PC-9 (cell line): ENCODE measurements at regions not wholly inside any gene's neighbourhood (a gene's known extent, or its start where the extent isn't known, plus 50 kb on each side); places are given as distances from the start of the nearest gene placed in this dataset.

Source experiments
- EZH2 ChIP-seq: fragments of 200-600 bp; sonication (generic); IDR thresholded peaks from 2 replicates; pipeline ENCODE4 v1.8.0; 2017; ENCODE audit warnings: antibody characterized with exemption, low read depth
- TF ChIP-seq, protein P1 (sequence below): fragments of 200-600 bp; sonication (generic); conservative IDR thresholded peaks from 2 replicates; pipeline ENCODE4 v1.6.1; 2017; ENCODE audit warnings: mixed run types, antibody characterized with exemption, mild to moderate bottlenecking, moderate library complexity

DNA sequence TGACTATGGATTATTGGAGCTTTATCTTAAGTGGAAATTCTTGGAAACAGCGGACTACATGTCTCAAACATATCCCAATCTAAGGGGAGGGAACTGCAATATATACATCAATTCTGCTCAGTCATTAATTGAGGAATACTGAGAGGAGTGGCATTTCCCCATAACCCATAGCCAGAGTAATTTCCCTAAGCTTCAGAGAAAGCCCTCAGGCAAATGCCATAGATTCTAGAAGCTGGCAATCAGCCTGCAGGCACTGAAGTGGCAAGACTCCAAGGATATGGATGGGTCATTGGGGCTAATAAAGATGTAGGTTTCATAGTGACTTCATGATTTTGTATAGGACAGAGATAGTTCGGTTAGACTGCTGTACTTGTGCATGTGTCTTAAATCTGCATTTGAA, 1960.5 kb upstream of the PIK3C3 start:
- TF ChIP-seq, protein P1, sequence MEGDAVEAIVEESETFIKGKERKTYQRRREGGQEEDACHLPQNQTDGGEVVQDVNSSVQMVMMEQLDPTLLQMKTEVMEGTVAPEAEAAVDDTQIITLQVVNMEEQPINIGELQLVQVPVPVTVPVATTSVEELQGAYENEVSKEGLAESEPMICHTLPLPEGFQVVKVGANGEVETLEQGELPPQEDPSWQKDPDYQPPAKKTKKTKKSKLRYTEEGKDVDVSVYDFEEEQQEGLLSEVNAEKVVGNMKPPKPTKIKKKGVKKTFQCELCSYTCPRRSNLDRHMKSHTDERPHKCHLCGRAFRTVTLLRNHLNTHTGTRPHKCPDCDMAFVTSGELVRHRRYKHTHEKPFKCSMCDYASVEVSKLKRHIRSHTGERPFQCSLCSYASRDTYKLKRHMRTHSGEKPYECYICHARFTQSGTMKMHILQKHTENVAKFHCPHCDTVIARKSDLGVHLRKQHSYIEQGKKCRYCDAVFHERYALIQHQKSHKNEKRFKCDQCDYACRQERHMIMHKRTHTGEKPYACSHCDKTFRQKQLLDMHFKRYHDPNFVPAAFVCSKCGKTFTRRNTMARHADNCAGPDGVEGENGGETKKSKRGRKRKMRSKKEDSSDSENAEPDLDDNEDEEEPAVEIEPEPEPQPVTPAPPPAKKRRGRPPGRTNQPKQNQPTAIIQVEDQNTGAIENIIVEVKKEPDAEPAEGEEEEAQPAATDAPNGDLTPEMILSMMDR, result no peak
- TF ChIP-seq EZH2, result no peak
